ENCODE measurements at regions not wholly inside any gene's neighbourhood (a gene's known extent, or its start where the extent isn't known, plus 50 kb on each side); places are given as distances from the start of the nearest gene placed in this dataset.
"Not testable (repeated sequence)": the region's sequence is repeated elsewhere in the genome, so short reads cannot be mapped to it uniquely, and the experiment has no call there.

DNA sequence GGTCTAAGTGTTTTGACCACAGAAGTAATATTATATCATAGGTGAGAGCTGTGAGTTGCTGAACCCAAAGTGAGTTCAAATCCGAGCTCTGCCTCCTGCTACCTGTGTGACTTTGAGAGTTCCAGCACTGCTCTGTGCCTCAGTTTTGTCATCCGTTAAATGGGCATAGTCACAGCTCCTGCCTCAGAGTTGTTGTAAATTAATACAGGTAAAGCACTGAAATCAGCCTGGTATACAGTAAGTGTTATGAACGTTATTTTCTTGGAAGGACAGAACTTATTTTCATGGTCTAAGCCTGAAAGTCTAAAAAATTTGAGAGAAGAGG lies 65.4 kb upstream of the ZNF195 start:
- not testable (repeated sequence) for DNase-seq (ENCODE audit: low read depth in 2 of 2)

DNA sequence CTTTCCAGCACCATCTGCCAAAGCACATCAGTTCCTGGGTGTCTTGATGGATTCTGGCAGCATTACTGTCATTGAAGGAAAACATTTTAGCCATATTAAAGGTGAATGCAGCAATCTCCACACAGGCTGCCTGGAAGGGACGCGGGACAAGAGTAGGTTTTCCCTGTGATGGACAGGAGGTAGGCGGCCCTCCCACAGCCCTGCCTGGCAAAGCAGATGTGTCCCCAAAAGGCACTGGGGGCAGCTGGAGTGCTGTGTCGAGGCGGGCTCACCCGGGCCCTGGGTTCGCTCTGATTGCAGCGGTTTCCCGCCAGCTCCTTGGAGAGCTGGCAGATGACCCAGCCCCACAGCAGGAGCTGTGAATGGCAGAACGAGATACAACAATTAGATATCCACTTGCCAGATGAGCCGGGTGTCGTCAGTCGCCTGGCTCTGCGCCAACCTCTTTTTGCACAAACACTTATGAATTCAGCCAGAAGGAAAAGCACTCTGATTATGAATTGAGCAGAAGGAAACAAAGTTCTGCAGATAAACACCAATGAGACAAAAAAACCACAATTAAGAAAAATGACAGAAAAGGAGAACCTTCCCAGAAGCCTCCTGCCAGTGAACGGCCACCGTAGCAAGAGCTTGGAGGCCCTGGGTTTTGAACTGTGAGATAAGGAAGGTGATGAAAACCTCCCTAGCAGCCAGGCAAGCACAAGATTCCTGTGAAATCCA lies 64.9 kb upstream of the ZNF195 start:
- DNase-seq (ENCODE audit: low read depth in 2 of 2): not testable (repeated sequence)

DNA sequence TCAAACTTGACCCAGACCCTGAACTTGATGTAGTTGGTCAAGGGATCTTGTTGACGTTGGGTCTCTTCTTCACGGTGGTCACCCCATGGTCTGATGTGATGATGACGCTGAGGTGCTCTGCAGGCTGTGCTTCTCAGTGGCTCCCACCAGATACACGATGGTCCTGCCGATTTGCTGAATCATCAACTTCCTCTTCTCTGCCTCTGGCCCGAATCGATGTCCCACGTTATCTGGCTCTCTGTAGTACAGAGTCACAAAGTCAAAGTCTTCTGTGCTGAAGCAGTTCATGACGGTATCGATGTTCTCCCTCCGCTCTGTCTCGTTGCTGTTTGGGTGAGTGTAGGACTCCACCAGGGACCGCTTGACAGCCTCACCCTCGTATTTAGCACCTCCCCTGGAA lies 58.5 kb upstream of the ZNF195 start:
- DNase-seq (ENCODE audit: low read depth in 2 of 2): not testable (repeated sequence)

DNA sequence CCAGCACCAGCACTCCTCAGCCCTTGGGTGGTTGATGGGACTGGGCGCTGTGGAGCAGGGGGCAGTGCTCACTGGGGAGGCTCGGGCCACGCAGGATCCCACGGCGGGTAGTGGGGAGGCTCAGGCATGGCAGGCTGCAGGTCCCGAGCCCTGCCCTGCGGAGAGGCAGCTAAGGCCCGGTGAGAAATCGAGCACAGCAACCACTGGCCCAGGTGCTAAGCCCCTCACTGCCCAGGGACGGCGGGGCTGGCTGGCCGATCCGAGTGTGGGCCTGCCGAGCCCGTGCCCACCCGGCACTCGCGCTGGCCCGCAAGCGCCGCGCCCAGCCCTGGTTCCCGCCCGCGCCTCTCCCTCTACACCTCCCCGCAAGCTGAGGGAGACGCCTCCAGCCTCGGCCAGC lies 56.0 kb upstream of the ZNF195 start:
- DNase-seq (ENCODE audit: low read depth in 2 of 2): no peak

DNA sequence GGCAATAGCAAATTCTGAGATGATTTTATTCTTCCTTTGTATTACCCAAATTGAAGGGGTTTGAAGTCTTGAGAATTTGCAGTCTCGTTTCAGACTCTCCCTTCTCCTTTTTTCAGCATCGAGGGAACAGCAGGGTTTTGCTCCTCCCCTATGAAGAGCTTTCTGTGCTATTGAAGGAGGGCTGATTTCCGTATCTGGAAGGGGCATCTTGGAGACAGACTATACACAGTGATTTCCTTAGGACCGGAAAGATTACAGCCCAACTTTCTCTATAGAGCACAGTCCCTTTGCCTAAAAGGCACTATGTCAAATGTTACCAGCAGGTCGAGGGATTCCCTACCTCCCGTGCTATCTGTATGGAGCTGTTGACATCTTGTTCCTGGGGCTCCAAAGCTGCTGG lies 50.2 kb upstream of the ZNF195 start:
- DNase-seq (ENCODE audit: low read depth in 2 of 2): not testable (repeated sequence)

Measured in stimulated activated CD8-positive, alpha-beta memory T cell treated with anti-CD3 and anti-CD28 coated beads, Interleukin-15, amount 100 ng/mL, for 48 hours (primary cell).